ENCODE measurements at regions not wholly inside any gene's neighbourhood (a gene's known extent, or its start where the extent isn't known, plus 50 kb on each side); places are given as distances from the start of the nearest gene placed in this dataset.

- TF ChIP-seq, protein P1, sequence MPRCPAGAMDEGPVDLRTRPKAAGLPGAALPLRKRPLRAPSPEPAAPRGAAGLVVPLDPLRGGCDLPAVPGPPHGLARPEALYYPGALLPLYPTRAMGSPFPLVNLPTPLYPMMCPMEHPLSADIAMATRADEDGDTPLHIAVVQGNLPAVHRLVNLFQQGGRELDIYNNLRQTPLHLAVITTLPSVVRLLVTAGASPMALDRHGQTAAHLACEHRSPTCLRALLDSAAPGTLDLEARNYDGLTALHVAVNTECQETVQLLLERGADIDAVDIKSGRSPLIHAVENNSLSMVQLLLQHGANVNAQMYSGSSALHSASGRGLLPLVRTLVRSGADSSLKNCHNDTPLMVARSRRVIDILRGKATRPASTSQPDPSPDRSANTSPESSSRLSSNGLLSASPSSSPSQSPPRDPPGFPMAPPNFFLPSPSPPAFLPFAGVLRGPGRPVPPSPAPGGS (IDR thresholded peaks at IDR 0.05; ENCODE audit: borderline replicate concordance, insufficient read depth, low read depth, low read length, poor library complexity, severe bottlenecking): no peak
- no peak for TF ChIP-seq BACH1 (IDR thresholded peaks at IDR 0.05; ENCODE audit: borderline replicate concordance)
- no peak for TF ChIP-seq MYB (IDR thresholded peaks at IDR 0.05; ENCODE audit: borderline replicate concordance, low read depth, low read length)
- TF ChIP-seq IKZF1 (conservative IDR thresholded peaks at IDR 0.05): peak; percentile 85
- peak in 1 of 2 experiments; percentile 44; a peak in 1 of 4 replicates for TF ChIP-seq EP300 (IDR thresholded peaks at IDR 0.05; ENCODE audit: borderline replicate concordance in 1 of 2, control insufficient read depth in 1 of 2, low read depth in 2 of 2, low read length in 2 of 2)
- no peak for TF ChIP-seq ZNF217 (IDR thresholded peaks at IDR 0.05)
- TF ChIP-seq USF2 (IDR thresholded peaks at IDR 0.05; ENCODE audit: borderline replicate concordance, low read depth, low read length): no peak
- TF ChIP-seq MTA3 (IDR thresholded peaks at IDR 0.05; ENCODE audit: borderline replicate concordance, low read length): no peak
- TF ChIP-seq, protein P2, sequence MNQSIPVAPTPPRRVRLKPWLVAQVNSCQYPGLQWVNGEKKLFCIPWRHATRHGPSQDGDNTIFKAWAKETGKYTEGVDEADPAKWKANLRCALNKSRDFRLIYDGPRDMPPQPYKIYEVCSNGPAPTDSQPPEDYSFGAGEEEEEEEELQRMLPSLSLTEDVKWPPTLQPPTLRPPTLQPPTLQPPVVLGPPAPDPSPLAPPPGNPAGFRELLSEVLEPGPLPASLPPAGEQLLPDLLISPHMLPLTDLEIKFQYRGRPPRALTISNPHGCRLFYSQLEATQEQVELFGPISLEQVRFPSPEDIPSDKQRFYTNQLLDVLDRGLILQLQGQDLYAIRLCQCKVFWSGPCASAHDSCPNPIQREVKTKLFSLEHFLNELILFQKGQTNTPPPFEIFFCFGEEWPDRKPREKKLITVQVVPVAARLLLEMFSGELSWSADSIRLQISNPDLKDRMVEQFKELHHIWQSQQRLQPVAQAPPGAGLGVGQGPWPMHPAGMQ (IDR thresholded peaks at IDR 0.05; ENCODE audit: borderline replicate concordance): no peak
- peak; percentile 61; the same call in 1 of the 2 replicates for TF ChIP-seq DPF2 (IDR thresholded peaks at IDR 0.05)
- TF ChIP-seq BCLAF1 (IDR thresholded peaks at IDR 0.05): no peak
- no peak for TF ChIP-seq MEF2A (IDR thresholded peaks at IDR 0.05; ENCODE audit: insufficient read depth, low read depth, low read length)
- TF ChIP-seq, protein P3, sequence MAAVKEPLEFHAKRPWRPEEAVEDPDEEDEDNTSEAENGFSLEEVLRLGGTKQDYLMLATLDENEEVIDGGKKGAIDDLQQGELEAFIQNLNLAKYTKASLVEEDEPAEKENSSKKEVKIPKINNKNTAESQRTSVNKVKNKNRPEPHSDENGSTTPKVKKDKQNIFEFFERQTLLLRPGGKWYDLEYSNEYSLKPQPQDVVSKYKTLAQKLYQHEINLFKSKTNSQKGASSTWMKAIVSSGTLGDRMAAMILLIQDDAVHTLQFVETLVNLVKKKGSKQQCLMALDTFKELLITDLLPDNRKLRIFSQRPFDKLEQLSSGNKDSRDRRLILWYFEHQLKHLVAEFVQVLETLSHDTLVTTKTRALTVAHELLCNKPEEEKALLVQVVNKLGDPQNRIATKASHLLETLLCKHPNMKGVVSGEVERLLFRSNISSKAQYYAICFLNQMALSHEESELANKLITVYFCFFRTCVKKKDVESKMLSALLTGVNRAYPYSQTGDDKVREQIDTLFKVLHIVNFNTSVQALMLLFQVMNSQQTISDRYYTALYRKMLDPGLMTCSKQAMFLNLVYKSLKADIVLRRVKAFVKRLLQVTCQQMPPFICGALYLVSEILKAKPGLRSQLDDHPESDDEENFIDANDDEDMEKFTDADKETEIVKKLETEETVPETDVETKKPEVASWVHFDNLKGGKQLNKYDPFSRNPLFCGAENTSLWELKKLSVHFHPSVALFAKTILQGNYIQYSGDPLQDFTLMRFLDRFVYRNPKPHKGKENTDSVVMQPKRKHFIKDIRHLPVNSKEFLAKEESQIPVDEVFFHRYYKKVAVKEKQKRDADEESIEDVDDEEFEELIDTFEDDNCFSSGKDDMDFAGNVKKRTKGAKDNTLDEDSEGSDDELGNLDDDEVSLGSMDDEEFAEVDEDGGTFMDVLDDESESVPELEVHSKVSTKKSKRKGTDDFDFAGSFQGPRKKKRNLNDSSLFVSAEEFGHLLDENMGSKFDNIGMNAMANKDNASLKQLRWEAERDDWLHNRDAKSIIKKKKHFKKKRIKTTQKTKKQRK (IDR thresholded peaks at IDR 0.05; ENCODE audit: low read depth, low read length): no peak
- TF ChIP-seq BRCA1 (IDR thresholded peaks at IDR 0.05; ENCODE audit: low read depth, low read length): no peak
- TF ChIP-seq HDAC2 (IDR thresholded peaks at IDR 0.05): no peak
- no peak for TF ChIP-seq ZBTB33 (IDR thresholded peaks at IDR 0.05)
- peak; percentile 42; the same call in 1 of the 2 replicates for TF ChIP-seq TCF12 (IDR thresholded peaks at IDR 0.05; ENCODE audit: low read depth, low read length)
Measured at GRCh38 chr11:64447831-64448598, 89.1 kb downstream of the RPS6KA4 start (continued).

All from GM12878 (cell line).